ENCODE measurements at regions not wholly inside any gene's neighbourhood (a gene's known extent, or its start where the extent isn't known, plus 50 kb on each side); places are given as distances from the start of the nearest gene placed in this dataset.
"Not testable (repeated sequence)": the region's sequence is repeated elsewhere in the genome, so short reads cannot be mapped to it uniquely, and the experiment has no call there.

- H3K27me3 Mint-ChIP-seq, result peaks cover 25% of the 10 kb centered on the region in 2 donors
- no peak for DNase-seq
Measured at GRCh38 chr5:75856056-75856455, 138.8 kb upstream of the POC5 start.

GRCh38 chr5:75848077-75848476 lies 130.8 kb upstream of the POC5 start:
- peak; percentile 15 to 26 for ATAC-seq (replicated peaks)
- peaks cover 0 to 3% of the 10 kb centered on the region in 2 donors for H3K36me3 Mint-ChIP-seq
- no peak for DNase-seq
- H3K4me1 Mint-ChIP-seq, result peaks cover 31 to 52% of the 10 kb centered on the region in 2 donors
- peak overlapping the region in 1 of 2 donors; percentile 16 for H3K4me3 Mint-ChIP-seq
- H3K27me3 Mint-ChIP-seq, result no peaks in the 10 kb centered on the region
- H3K27ac Mint-ChIP-seq, result peak overlapping the region; percentile 82
- peaks cover 0 to 4% of the 10 kb centered on the region in 2 donors for H3K9me3 Mint-ChIP-seq

More at GRCh38 chr5:75856056-75856455, 138.8 kb upstream of the POC5 start:
- Mint-ChIP-seq H3K27ac (no peak overlapping the region), H3K9me3 (peaks cover 0 to 1% of the 10 kb centered on the region in 2 donors), H3K4me1 (no peaks in the 10 kb centered on the region), H3K36me3 (no peaks in the 10 kb centered on the region), H3K4me3 (no peak overlapping the region)
- no peak for ATAC-seq (replicated peaks)

GRCh38 chr5:75847561-75848021 lies 130.4 kb upstream of the POC5 start:
- ATAC-seq (replicated peaks) (peak; percentile 96 to 97), DNase-seq (no peak)
- H3K36me3 Mint-ChIP-seq, result peaks cover 0 to 3% of the 10 kb centered on the region in 2 donors
- no peaks in the 10 kb centered on the region for H3K27me3 Mint-ChIP-seq
- peak overlapping the region; percentile 82 for H3K27ac Mint-ChIP-seq
- peaks cover 0 to 4% of the 10 kb centered on the region in 2 donors for H3K9me3 Mint-ChIP-seq
- H3K4me3 Mint-ChIP-seq, result peak overlapping the region; percentile 20 to 29
- peaks cover 31 to 52% of the 10 kb centered on the region in 2 donors for H3K4me1 Mint-ChIP-seq

GRCh38 chr5:75844301-75844700 lies 127.1 kb upstream of the POC5 start:
- H3K36me3 Mint-ChIP-seq, result peaks cover 4 to 9% of the 10 kb centered on the region in 2 donors
- no peak overlapping the region for H3K4me3 Mint-ChIP-seq
- H3K4me1 Mint-ChIP-seq, result peaks cover 37 to 52% of the 10 kb centered on the region in 2 donors
- H3K9me3 Mint-ChIP-seq, result peaks cover 5 to 10% of the 10 kb centered on the region in 2 donors
- ATAC-seq (replicated peaks) (no peak), DNase-seq (no peak)
- H3K27ac Mint-ChIP-seq, result peak overlapping the region; percentile 47
- no peaks in the 10 kb centered on the region for H3K27me3 Mint-ChIP-seq

- H3K4me1 Mint-ChIP-seq, result peaks cover 31 to 43% of the 10 kb centered on the region in 2 donors
- peaks cover 4 to 9% of the 10 kb centered on the region in 2 donors for H3K36me3 Mint-ChIP-seq
- no peak overlapping the region for H3K27ac Mint-ChIP-seq
- ATAC-seq (replicated peaks), result no peak
- no peaks in the 10 kb centered on the region for H3K27me3 Mint-ChIP-seq
- no peak overlapping the region for H3K4me3 Mint-ChIP-seq
- DNase-seq, result no peak
- H3K9me3 Mint-ChIP-seq, result peaks cover 5 to 10% of the 10 kb centered on the region in 2 donors
Measured at GRCh38 chr5:75843319-75843718, 126.1 kb upstream of the POC5 start.

- Mint-ChIP-seq H3K4me3 (no peak overlapping the region), H3K4me1 (peaks cover 12 to 14% of the 10 kb centered on the region in 2 donors), H3K9me3 (peaks cover 9 to 10% of the 10 kb centered on the region in 2 donors), H3K27ac (no peak overlapping the region), H3K27me3 (no peaks in the 10 kb centered on the region), H3K36me3 (peaks cover 6% of the 10 kb centered on the region in 2 donors)
- ATAC-seq (replicated peaks) (no peak), DNase-seq (no peak)
Measured at GRCh38 chr5:75839547-75839946, 122.3 kb upstream of the POC5 start.

GRCh38 chr5:75837258-75837841 lies 120.1 kb upstream of the POC5 start:
- peaks cover 6% of the 10 kb centered on the region in 2 donors for H3K36me3 Mint-ChIP-seq
- DNase-seq (no peak), ATAC-seq (replicated peaks) (peak; percentile 33 to 47)
- H3K4me1 Mint-ChIP-seq, result peaks cover 9% of the 10 kb centered on the region in 2 donors
- no peak overlapping the region for H3K4me3 Mint-ChIP-seq
- H3K27me3 Mint-ChIP-seq, result no peaks in the 10 kb centered on the region
- peaks cover 9 to 10% of the 10 kb centered on the region in 2 donors for H3K9me3 Mint-ChIP-seq
- H3K27ac Mint-ChIP-seq, result no peak overlapping the region

- Mint-ChIP-seq H3K36me3 (peaks cover 0 to 2% of the 10 kb centered on the region in 2 donors), H3K27me3 (peaks cover 10 to 13% of the 10 kb centered on the region in 2 donors), H3K27ac (no peak overlapping the region), H3K4me1 (no peaks in the 10 kb centered on the region), H3K4me3 (no peak overlapping the region), H3K9me3 (peaks cover 0 to 2% of the 10 kb centered on the region in 2 donors)
- ATAC-seq (replicated peaks) (no peak), DNase-seq (no peak)
Measured at GRCh38 chr5:75831561-75831960, 114.3 kb upstream of the POC5 start.

- DNase-seq (no peak), ATAC-seq (replicated peaks) (no peak)
- H3K4me1 Mint-ChIP-seq, result peaks cover 5 to 13% of the 10 kb centered on the region in 2 donors
- H3K27me3 Mint-ChIP-seq, result peaks cover 10 to 13% of the 10 kb centered on the region in 2 donors
- H3K9me3 Mint-ChIP-seq, result no peaks in the 10 kb centered on the region
- H3K27ac Mint-ChIP-seq, result no peak overlapping the region
- H3K4me3 Mint-ChIP-seq, result no peak overlapping the region
- no peaks in the 10 kb centered on the region for H3K36me3 Mint-ChIP-seq
Measured at GRCh38 chr5:75828029-75828428, 110.8 kb upstream of the POC5 start.

GRCh38 chr5:75824323-75824722 lies 107.1 kb upstream of the POC5 start:
- no peak overlapping the region for H3K4me3 Mint-ChIP-seq
- peaks cover 5 to 13% of the 10 kb centered on the region in 2 donors for H3K4me1 Mint-ChIP-seq
- no peak for ATAC-seq (replicated peaks)
- H3K27ac Mint-ChIP-seq, result no peak overlapping the region
- H3K36me3 Mint-ChIP-seq, result no peaks in the 10 kb centered on the region
- H3K9me3 Mint-ChIP-seq, result peaks cover 0 to 4% of the 10 kb centered on the region in 2 donors
- DNase-seq, result no peak
- H3K27me3 Mint-ChIP-seq, result peaks cover 0 to 14% of the 10 kb centered on the region in 2 donors

- no peak overlapping the region for H3K4me3 Mint-ChIP-seq
- DNase-seq, result no peak
- no peak for ATAC-seq (replicated peaks)
- H3K27ac Mint-ChIP-seq, result no peak overlapping the region
- H3K36me3 Mint-ChIP-seq, result no peaks in the 10 kb centered on the region
- peaks cover 0 to 6% of the 10 kb centered on the region in 2 donors for H3K9me3 Mint-ChIP-seq
- peaks cover 5 to 13% of the 10 kb centered on the region in 2 donors for H3K4me1 Mint-ChIP-seq
- H3K27me3 Mint-ChIP-seq, result peaks cover 2 to 18% of the 10 kb centered on the region in 2 donors
Measured at GRCh38 chr5:75823811-75824210, 106.6 kb upstream of the POC5 start.

- Mint-ChIP-seq H3K36me3 (peaks cover 0 to under 1% of the 10 kb centered on the region in 2 donors), H3K9me3 (peaks cover 0 to 13% of the 10 kb centered on the region in 2 donors), H3K4me3 (no peak overlapping the region), H3K27me3 (peaks cover 11 to 35% of the 10 kb centered on the region in 2 donors), H3K4me1 (peaks cover 1 to 3% of the 10 kb centered on the region in 2 donors), H3K27ac (no peak overlapping the region)
- ATAC-seq (replicated peaks), result no peak
- DNase-seq, result no peak
Measured at GRCh38 chr5:75818661-75819060, 101.4 kb upstream of the POC5 start.

GRCh38 chr5:75799695-75800094 lies 82.5 kb upstream of the POC5 start:
- H3K27me3 Mint-ChIP-seq, result peaks cover 15 to 16% of the 10 kb centered on the region in 2 donors
- H3K4me3 Mint-ChIP-seq; H3K27ac Mint-ChIP-seq; DNase-seq; ATAC-seq (replicated peaks); H3K4me1 Mint-ChIP-seq: not testable (repeated sequence)
- peaks cover 20% of the 10 kb centered on the region in 2 donors for H3K9me3 Mint-ChIP-seq
- peaks cover 10 to 11% of the 10 kb centered on the region in 2 donors for H3K36me3 Mint-ChIP-seq

- not testable (repeated sequence) for H3K27ac Mint-ChIP-seq; H3K36me3 Mint-ChIP-seq; DNase-seq; ATAC-seq (replicated peaks); H3K4me3 Mint-ChIP-seq; H3K4me1 Mint-ChIP-seq
- peaks cover 34 to 41% of the 10 kb centered on the region in 2 donors for H3K9me3 Mint-ChIP-seq
- peaks cover 6 to 22% of the 10 kb centered on the region in 2 donors for H3K27me3 Mint-ChIP-seq
Measured at GRCh38 chr5:75769338-75769737, 52.1 kb upstream of the POC5 start.

Data from stimulated activated naive B cell treated with anti-CD40 and anti-IgM and Interleukin-4, amounts not matched to agents 10 μg/mL and 1 μg/mL and 100 μg/mL, for 72 hours (primary cell).